HL-60 (cell line): ENCODE measurements at regions not wholly inside any gene's neighbourhood (a gene's known extent, or its start where the extent isn't known, plus 50 kb on each side); places are given as distances from the start of the nearest gene placed in this dataset.

Experiments
- CTCF ChIP-seq: IDR thresholded peaks from one replicate; pipeline ENCODE4 v1.5.1; 2011; ENCODE audit warnings: low read length, control low read depth, inconsistent platforms; ENCODE audit not compliant: insufficient read depth
- GABPA ChIP-seq: IDR thresholded peaks from 2 replicates; pipeline ENCODE4 v1.6.1; 2012; ENCODE audit warnings: low read depth
- POLR2AphosphoS5 ChIP-seq: IDR thresholded peaks from 2 replicates; pipeline ENCODE4 v1.6.1; 2012; ENCODE audit warnings: low read depth

GRCh38 chr11:96760815-96761214 is 371.0 kb downstream of the JRKL start:
- no peak for TF ChIP-seq CTCF
- no peak for TF ChIP-seq POLR2AphosphoS5
- TF ChIP-seq GABPA = no peak
